NCI-H510A treated with DMSO at 0.1 percent for 48 hours (cell line): ENCODE measurements at regions not wholly inside any gene's neighbourhood (a gene's known extent, or its start where the extent isn't known, plus 50 kb on each side); places are given as distances from the start of the nearest gene placed in this dataset.

Experiments used
- DNase-seq: peaks from one replicate; lab custom pipeline; 2025; lab: John Stamatoyannopoulos, UW

GRCh38 chr15:93239591-93239990 is 150.6 kb upstream of the RGMA start:
- DNase-seq, result no peak

GRCh38 chr15:93238641-93239040 is 149.6 kb upstream of the RGMA start:
- no peak for DNase-seq

- DNase-seq, result no peak
These were observed 147.1 kb upstream of the RGMA start for GRCh38 chr15:93235926-93236780.

GRCh38 chr15:93235269-93235668 is 146.3 kb upstream of the RGMA start:
- DNase-seq, result no peak

GRCh38 chr15:93233710-93234109 is 144.7 kb upstream of the RGMA start:
- DNase-seq, result no peak

- DNase-seq, result no peak
These were observed 143.8 kb upstream of the RGMA start for GRCh38 chr15:93232845-93233244.

- no peak for DNase-seq
These were observed 143.0 kb upstream of the RGMA start for GRCh38 chr15:93231994-93232393.

- DNase-seq, result no peak
These were observed 142.4 kb upstream of the RGMA start for GRCh38 chr15:93231261-93231925.

- no peak for DNase-seq
These were observed 139.5 kb upstream of the RGMA start for GRCh38 chr15:93228546-93228945.

- no peak for DNase-seq
These were observed 134.8 kb upstream of the RGMA start for GRCh38 chr15:93223803-93224202.

GRCh38 chr15:93221759-93222158 is 132.7 kb upstream of the RGMA start:
- no peak for DNase-seq

GRCh38 chr15:93219859-93220420 is 130.9 kb upstream of the RGMA start:
- DNase-seq, result no peak

- DNase-seq, result no peak
These were observed 128.3 kb upstream of the RGMA start for GRCh38 chr15:93217343-93217742.

- no peak for DNase-seq
These were observed 125.1 kb upstream of the RGMA start for GRCh38 chr15:93214106-93214505.

- no peak for DNase-seq
These were observed 124.3 kb upstream of the RGMA start for GRCh38 chr15:93213281-93213680.

- no peak for DNase-seq
These were observed 123.6 kb upstream of the RGMA start for GRCh38 chr15:93212578-93212977.

- DNase-seq, result no peak
These were observed 122.0 kb upstream of the RGMA start for GRCh38 chr15:93210995-93211394.

- DNase-seq, result no peak
These were observed 120.9 kb upstream of the RGMA start for GRCh38 chr15:93209690-93210445.

- no peak for DNase-seq
These were observed 117.9 kb upstream of the RGMA start for GRCh38 chr15:93206893-93207292.

GRCh38 chr15:93205413-93205812 is 116.4 kb upstream of the RGMA start:
- no peak for DNase-seq

GRCh38 chr15:93203036-93203435 is 114.0 kb upstream of the RGMA start:
- no peak for DNase-seq

- DNase-seq, result no peak
These were observed 113.4 kb upstream of the RGMA start for GRCh38 chr15:93202405-93202804.
